Activated T-cell treated with anti-CD3 and anti-CD28 coated beads, Interleukin-2, amount 50 U/mL, for 4 hours (primary cell): ENCODE measurements at regions not wholly inside any gene's neighbourhood (a gene's known extent, or its start where the extent isn't known, plus 50 kb on each side); places are given as distances from the start of the nearest gene placed in this dataset.
A peak's percentile ranks its signal among the peaks of the same experiment; 100 is the strongest.

ENCODE experiments used
- ATAC-seq, 2 donors: fragments of 200-7000 bp; cut with Tn5 transposase; one replicate each; pipeline ENCODE4 v1.10.0; 2021
- DNase-seq: peaks from one replicate; pipeline ENCODE4 v3.0.0-alpha.2; 2020
- H3K27me3 Mint-ChIP-seq: one replicate; pipeline ENCODE4 v1.8.0; 2021; ENCODE audit warnings: low read depth, mixed read lengths
- H3K36me3 Mint-ChIP-seq: one replicate; pipeline ENCODE4 v1.8.0; 2022; ENCODE audit warnings: mixed read lengths; ENCODE audit not compliant: insufficient read depth
- H3K4me1 Mint-ChIP-seq: one replicate; pipeline ENCODE4 v1.8.0; 2021; ENCODE audit warnings: low read depth, mixed read lengths
- H3K4me3 Mint-ChIP-seq: one replicate; pipeline ENCODE4 v1.8.0; 2021; ENCODE audit warnings: mild to moderate bottlenecking, moderate library complexity, mixed read lengths
- H3K9me3 Mint-ChIP-seq: one replicate; pipeline ENCODE4 v1.8.0; 2021; ENCODE audit warnings: mixed read lengths

- Mint-ChIP-seq H3K4me3 (peak overlapping the region; percentile 66), H3K36me3 (no peaks in the 10 kb centered on the region), H3K9me3 (no peaks in the 10 kb centered on the region), H3K4me1 (peaks cover 73% of the 10 kb centered on the region), H3K27me3 (no peaks in the 10 kb centered on the region)
- DNase-seq (peak; percentile 74), ATAC-seq (peak; percentile 90 to 93)
Observed at GRCh38 chr1:234980645-234981396, 147.8 kb downstream of the TOMM20 start.

GRCh38 chr1:234980291-234980644, 148.4 kb downstream of the TOMM20 start:
- ATAC-seq: peak; percentile 10 to 18
- H3K36me3 Mint-ChIP-seq: no peaks in the 10 kb centered on the region

GRCh38 chr1:234979296-234980279, 149.0 kb downstream of the TOMM20 start:
- Mint-ChIP-seq H3K4me1 (peaks cover 78% of the 10 kb centered on the region), H3K9me3 (no peaks in the 10 kb centered on the region), H3K36me3 (no peaks in the 10 kb centered on the region), H3K27me3 (no peaks in the 10 kb centered on the region), H3K4me3 (peak overlapping the region; percentile 71)
- ATAC-seq (no peak), DNase-seq (no peak)

More at GRCh38 chr1:234980291-234980644, 148.4 kb downstream of the TOMM20 start:
- H3K4me1 Mint-ChIP-seq: peaks cover 77% of the 10 kb centered on the region
- H3K9me3 Mint-ChIP-seq: no peaks in the 10 kb centered on the region
- no peak for DNase-seq
- H3K4me3 Mint-ChIP-seq: peak overlapping the region; percentile 66
- no peaks in the 10 kb centered on the region for H3K27me3 Mint-ChIP-seq

- peak; percentile 43 for DNase-seq
- H3K36me3 Mint-ChIP-seq: no peaks in the 10 kb centered on the region
- peak; percentile 54 to 56 for ATAC-seq
- no peaks in the 10 kb centered on the region for H3K9me3 Mint-ChIP-seq
- peaks cover 69% of the 10 kb centered on the region for H3K4me1 Mint-ChIP-seq
- H3K4me3 Mint-ChIP-seq: peak overlapping the region; percentile 71
- no peaks in the 10 kb centered on the region for H3K27me3 Mint-ChIP-seq
Observed at GRCh38 chr1:234978397-234979295, 150.0 kb downstream of the TOMM20 start.

- Mint-ChIP-seq H3K4me1 (peaks cover 72% of the 10 kb centered on the region), H3K27me3 (no peaks in the 10 kb centered on the region), H3K4me3 (peak overlapping the region; percentile 71), H3K36me3 (no peaks in the 10 kb centered on the region), H3K9me3 (no peaks in the 10 kb centered on the region)
- DNase-seq (no peak), ATAC-seq (no peak)
Observed at GRCh38 chr1:234977875-234978396, 150.7 kb downstream of the TOMM20 start.

- H3K4me1 Mint-ChIP-seq: peaks cover 78% of the 10 kb centered on the region
- H3K9me3 Mint-ChIP-seq: no peaks in the 10 kb centered on the region
- no peak overlapping the region for H3K4me3 Mint-ChIP-seq
- no peak for DNase-seq
- no peaks in the 10 kb centered on the region for H3K36me3 Mint-ChIP-seq
- H3K27me3 Mint-ChIP-seq: no peaks in the 10 kb centered on the region
- no peak for ATAC-seq
Observed at GRCh38 chr1:234976861-234977680, 151.6 kb downstream of the TOMM20 start.

GRCh38 chr1:234975941-234976860, 152.4 kb downstream of the TOMM20 start:
- no peak for DNase-seq
- Mint-ChIP-seq H3K4me3 (no peak overlapping the region), H3K4me1 (peaks cover 82% of the 10 kb centered on the region), H3K9me3 (no peaks in the 10 kb centered on the region), H3K36me3 (no peaks in the 10 kb centered on the region), H3K27me3 (no peaks in the 10 kb centered on the region)
- ATAC-seq: no peak

- ATAC-seq (no peak), DNase-seq (no peak)
- no peaks in the 10 kb centered on the region for H3K27me3 Mint-ChIP-seq
- no peak overlapping the region for H3K4me3 Mint-ChIP-seq
- no peaks in the 10 kb centered on the region for H3K9me3 Mint-ChIP-seq
- no peaks in the 10 kb centered on the region for H3K36me3 Mint-ChIP-seq
- H3K4me1 Mint-ChIP-seq: peaks cover 82% of the 10 kb centered on the region
Observed at GRCh38 chr1:234975122-234975940, 153.3 kb downstream of the TOMM20 start.

- ATAC-seq (no peak), DNase-seq (no peak)
- Mint-ChIP-seq H3K27me3 (no peaks in the 10 kb centered on the region), H3K4me3 (no peak overlapping the region), H3K4me1 (peaks cover 74% of the 10 kb centered on the region), H3K36me3 (no peaks in the 10 kb centered on the region), H3K9me3 (no peaks in the 10 kb centered on the region)
Observed at GRCh38 chr1:234973426-234974250, 155.0 kb downstream of the TOMM20 start.

- DNase-seq: no peak
- no peaks in the 10 kb centered on the region for H3K9me3 Mint-ChIP-seq
- H3K4me3 Mint-ChIP-seq: no peak overlapping the region
- no peaks in the 10 kb centered on the region for H3K27me3 Mint-ChIP-seq
- H3K4me1 Mint-ChIP-seq: peaks cover 63% of the 10 kb centered on the region
- ATAC-seq: peak in 1 of 2 donors; percentile 47
- no peaks in the 10 kb centered on the region for H3K36me3 Mint-ChIP-seq
Observed at GRCh38 chr1:234972411-234973191, 156.0 kb downstream of the TOMM20 start.
